CD4-positive, alpha-beta T cell (primary cell): ENCODE measurements at regions not wholly inside any gene's neighbourhood (a gene's known extent, or its start where the extent isn't known, plus 50 kb on each side); places are given as distances from the start of the nearest gene placed in this dataset.

Experiments used
- ATAC-seq: fragments of 200-7000 bp; cut with Tn5 transposase; one replicate; pipeline ENCODE4 v1.10.0; 2022; ENCODE audit warnings: mild to moderate bottlenecking; ENCODE audit not compliant: poor library complexity
- CTCF ChIA-PET: fragments of 350-600 bp; sonication (Branson Sonifier 250); formaldehyde crosslinking; loops from one replicate; lab custom pipeline; 2021; ENCODE audit warnings: antibody characterized with exemption, inconsistent platforms; lab: Charles Lee
- POLR2A ChIA-PET: fragments of 350-600 bp; sonication (Branson Sonifier 250); formaldehyde crosslinking; loops from one replicate; lab custom pipeline; 2021; ENCODE audit warnings: antibody characterized with exemption, inconsistent platforms; lab: Charles Lee
- DNase-seq, 14 experiments: peaks; one replicate each; pipeline ENCODE4 v3.0.0-alpha.2; 2013 to 2020; ENCODE audit warnings: mixed read lengths in 2 of 14
- H3K27ac ChIP-seq, 2 donors: one replicate each; pipeline versions ENCODE4 v1.5.1 to v1.7.0; 2013; ENCODE audit warnings: low read length in 2 of 2, low read depth in 1 of 2, mild to moderate bottlenecking in 1 of 2
- H3K27me3 ChIP-seq, 2 experiments: 1 replicate in 1 of 2; 2 replicates in 1 of 2; pipeline versions ENCODE4 v1.6.1 to v1.7.0; 2013; ENCODE audit warnings: low read length in 2 of 2, control low read depth in 1 of 2, mild to moderate bottlenecking in 1 of 2, moderate library complexity in 1 of 2; ENCODE audit not compliant: insufficient read depth in 2 of 2, control insufficient read depth in 1 of 2
- H3K36me3 ChIP-seq: one replicate; pipeline ENCODE4 v1.6.1; 2013; ENCODE audit warnings: low read length, control low read depth; ENCODE audit not compliant: insufficient read depth
- H3K4me1 ChIP-seq: one replicate; pipeline ENCODE4 v1.6.1; 2013; ENCODE audit warnings: low read length, control low read depth; ENCODE audit not compliant: insufficient read depth
- H3K4me3 ChIP-seq: one replicate; pipeline ENCODE4 v1.5.1; 2013; ENCODE audit warnings: mild to moderate bottlenecking, low read length, moderate library complexity
- H3K9me3 ChIP-seq, 2 experiments: 1 replicate in 1 of 2; 2 replicates in 1 of 2; pipeline versions ENCODE4 v1.6.1 to v1.7.0; 2013; ENCODE audit warnings: low read length in 2 of 2, mild to moderate bottlenecking in 2 of 2, control low read depth in 1 of 2, moderate library complexity in 1 of 2; ENCODE audit not compliant: control insufficient read depth in 1 of 2, insufficient read depth in 1 of 2
- H3K27ac Mint-ChIP-seq: one replicate; pipeline ENCODE4 v1.8.0; 2020; ENCODE audit warnings: mixed read lengths
- H3K27me3 Mint-ChIP-seq: one replicate; pipeline ENCODE4 v1.8.0; 2021; ENCODE audit warnings: mixed read lengths
- H3K36me3 Mint-ChIP-seq: one replicate; pipeline ENCODE4 v1.8.0; 2021; ENCODE audit warnings: low read depth, mixed read lengths
- H3K4me1 Mint-ChIP-seq: one replicate; pipeline ENCODE4 v1.8.0; 2021; ENCODE audit warnings: low read depth, mixed read lengths
- H3K4me3 Mint-ChIP-seq: one replicate; pipeline ENCODE4 v1.8.0; 2020; ENCODE audit warnings: mild to moderate bottlenecking, mixed read lengths
- H3K9me3 Mint-ChIP-seq: one replicate; pipeline ENCODE4 v1.8.0; 2020; ENCODE audit warnings: mixed read lengths
- intact Hi-C, 2 experiments: fragments of 100-400 bp; cut with DNase I in 1 of 2; cut with micrococcal nuclease in 1 of 2; formaldehyde crosslinking; loops; one replicate each; pipeline versions ENCODE4 v1.15.1 to v1.9.0; 2023 to 2025; cut with DNase I, micrococcal nuclease
- TF ChIP-seq, protein P1 (sequence below): fragments of 200-600 bp; IDR thresholded peaks from one replicate; pipeline ENCODE4 v1.8.0; 2022; ENCODE audit warnings: antibody characterized with exemption, mild to moderate bottlenecking

DNA sequence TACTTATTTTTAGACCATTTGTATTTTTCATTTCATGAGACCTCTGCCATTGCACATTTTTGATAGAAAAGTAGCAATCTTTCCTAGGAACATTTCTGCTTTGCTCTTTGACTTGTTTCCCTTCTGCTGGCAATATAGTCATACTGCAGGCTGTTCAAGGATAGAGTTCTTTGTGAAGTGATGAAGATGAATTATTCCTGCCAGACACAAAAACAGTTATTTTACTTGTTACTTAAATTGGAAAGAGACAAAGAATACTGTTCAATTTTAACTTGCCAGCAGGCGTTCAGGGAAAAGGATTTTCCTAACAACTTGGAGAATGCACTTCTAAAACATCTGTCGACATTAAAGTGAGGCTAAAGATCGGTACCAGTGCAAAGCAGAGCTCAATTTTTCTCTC is 251.7 kb upstream of the ACTBL2 start:
- POLR2A ChIA-PET: no interaction called here
- Mint-ChIP-seq H3K4me3 (no peak overlapping the region), H3K27me3 (peaks cover 6% of the 10 kb centered on the region), H3K9me3 (no peaks in the 10 kb centered on the region), H3K27ac (no peak overlapping the region), H3K4me1 (no peaks in the 10 kb centered on the region), H3K36me3 (no peaks in the 10 kb centered on the region)
- H3K9me3 ChIP-seq: no peaks in the 10 kb centered on the region
- H3K27me3 ChIP-seq: no peaks in the 10 kb centered on the region
- no peak for ATAC-seq
- CTCF ChIA-PET: no interaction called here
- no peak overlapping the region for H3K27ac ChIP-seq
- DNase-seq: no peak
- intact Hi-C loops: no loop called here
- TF ChIP-seq, protein P1, sequence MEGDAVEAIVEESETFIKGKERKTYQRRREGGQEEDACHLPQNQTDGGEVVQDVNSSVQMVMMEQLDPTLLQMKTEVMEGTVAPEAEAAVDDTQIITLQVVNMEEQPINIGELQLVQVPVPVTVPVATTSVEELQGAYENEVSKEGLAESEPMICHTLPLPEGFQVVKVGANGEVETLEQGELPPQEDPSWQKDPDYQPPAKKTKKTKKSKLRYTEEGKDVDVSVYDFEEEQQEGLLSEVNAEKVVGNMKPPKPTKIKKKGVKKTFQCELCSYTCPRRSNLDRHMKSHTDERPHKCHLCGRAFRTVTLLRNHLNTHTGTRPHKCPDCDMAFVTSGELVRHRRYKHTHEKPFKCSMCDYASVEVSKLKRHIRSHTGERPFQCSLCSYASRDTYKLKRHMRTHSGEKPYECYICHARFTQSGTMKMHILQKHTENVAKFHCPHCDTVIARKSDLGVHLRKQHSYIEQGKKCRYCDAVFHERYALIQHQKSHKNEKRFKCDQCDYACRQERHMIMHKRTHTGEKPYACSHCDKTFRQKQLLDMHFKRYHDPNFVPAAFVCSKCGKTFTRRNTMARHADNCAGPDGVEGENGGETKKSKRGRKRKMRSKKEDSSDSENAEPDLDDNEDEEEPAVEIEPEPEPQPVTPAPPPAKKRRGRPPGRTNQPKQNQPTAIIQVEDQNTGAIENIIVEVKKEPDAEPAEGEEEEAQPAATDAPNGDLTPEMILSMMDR: no peak
- no peaks in the 10 kb centered on the region for H3K36me3 ChIP-seq
- H3K4me3 ChIP-seq: no peak overlapping the region
- no peaks in the 10 kb centered on the region for H3K4me1 ChIP-seq

DNA sequence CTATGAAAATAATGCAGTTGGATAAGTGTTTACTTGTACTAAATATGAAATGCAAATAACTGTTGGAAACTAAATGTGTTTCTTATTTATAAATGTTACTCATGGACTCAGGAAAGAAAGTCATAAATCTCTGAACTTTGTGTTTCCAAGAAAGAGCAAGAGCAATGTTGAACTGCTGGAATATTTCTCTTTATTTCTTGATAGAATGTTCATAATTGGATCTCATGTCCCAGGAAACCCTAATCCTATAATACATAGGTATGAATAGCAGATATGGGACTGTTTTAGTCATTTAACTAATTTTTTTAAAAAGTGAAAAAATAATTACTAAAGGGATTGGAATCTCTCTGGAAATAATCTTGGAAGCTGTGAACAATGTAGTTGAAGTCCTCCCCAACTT is 245.0 kb upstream of the ACTBL2 start:
- Histone ChIP-seq H3K9me3 (no peaks in the 10 kb centered on the region), H3K4me3 (no peak overlapping the region), H3K4me1 (no peaks in the 10 kb centered on the region), H3K27me3 (no peaks in the 10 kb centered on the region), H3K36me3 (no peaks in the 10 kb centered on the region), H3K27ac (no peak overlapping the region)
- H3K9me3 Mint-ChIP-seq: no peaks in the 10 kb centered on the region
- ATAC-seq (no peak), DNase-seq (no peak)
- no peak overlapping the region for H3K4me3 Mint-ChIP-seq
- intact Hi-C loops: no loop called here
- ChIA-PET CTCF (no interaction called here), POLR2A (no interaction called here)
- H3K27me3 Mint-ChIP-seq: peaks cover 16% of the 10 kb centered on the region
- no peaks in the 10 kb centered on the region for H3K36me3 Mint-ChIP-seq
- TF ChIP-seq, protein P1: no peak
- H3K27ac Mint-ChIP-seq: no peak overlapping the region
- no peaks in the 10 kb centered on the region for H3K4me1 Mint-ChIP-seq

DNA sequence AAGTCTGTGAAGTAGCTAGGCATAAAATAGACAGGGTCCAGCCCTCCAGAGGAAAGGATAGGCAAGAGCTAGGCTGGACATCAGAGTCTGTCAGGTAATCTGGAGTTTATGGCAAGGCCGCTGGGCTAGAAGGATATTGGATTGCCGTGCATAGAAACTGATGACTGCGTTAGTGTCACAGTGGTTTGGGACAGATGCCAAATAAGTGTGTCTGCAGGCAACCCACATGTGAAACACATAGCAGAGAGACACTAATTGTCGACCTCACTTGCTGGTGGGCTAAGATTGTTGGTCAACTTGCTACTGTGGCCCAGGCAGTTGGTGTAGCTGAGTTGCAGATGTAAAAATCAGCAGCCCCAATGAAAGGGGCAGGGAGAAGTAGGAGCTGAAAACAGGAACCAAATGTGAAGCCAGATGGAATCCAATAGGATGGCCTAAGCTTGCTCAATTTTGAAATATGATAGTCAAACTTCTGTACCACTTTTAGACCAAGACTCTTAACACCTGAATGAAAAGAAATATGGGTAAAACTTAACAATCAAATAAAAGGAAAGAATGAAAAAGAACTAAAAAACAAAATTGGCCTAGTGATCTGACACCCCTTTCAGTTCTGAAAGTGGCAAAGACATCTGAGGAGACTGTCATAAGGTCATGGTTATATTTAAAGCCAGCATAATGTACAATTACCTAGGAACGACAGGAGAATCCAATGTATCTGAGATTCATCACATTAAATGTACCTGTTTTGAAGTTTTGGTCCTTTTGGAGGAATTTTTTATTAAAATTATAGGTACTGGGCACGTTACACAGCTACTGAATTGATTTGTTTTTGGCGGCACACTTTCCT is 243.3 kb upstream of the ACTBL2 start:
- Histone ChIP-seq H3K4me3 (no peak overlapping the region), H3K9me3 (no peaks in the 10 kb centered on the region), H3K4me1 (no peaks in the 10 kb centered on the region), H3K27ac (no peak overlapping the region), H3K27me3 (no peaks in the 10 kb centered on the region), H3K36me3 (no peaks in the 10 kb centered on the region)
- Mint-ChIP-seq H3K4me1 (no peaks in the 10 kb centered on the region), H3K27ac (no peak overlapping the region), H3K9me3 (no peaks in the 10 kb centered on the region), H3K36me3 (no peaks in the 10 kb centered on the region), H3K4me3 (no peak overlapping the region), H3K27me3 (peaks cover 22% of the 10 kb centered on the region)
- ChIA-PET POLR2A (no interaction called here), CTCF (no interaction called here)
- ATAC-seq (no peak), DNase-seq (no peak)
- intact Hi-C loops: no loop called here
- TF ChIP-seq, protein P1: no peak
